ENCODE measurements at regions not wholly inside any gene's neighbourhood (a gene's known extent, or its start where the extent isn't known, plus 50 kb on each side); places are given as distances from the start of the nearest gene placed in this dataset.

- no peak for TF ChIP-seq POLR2A (IDR thresholded peaks at IDR 0.05)
- TF ChIP-seq, protein P1, sequence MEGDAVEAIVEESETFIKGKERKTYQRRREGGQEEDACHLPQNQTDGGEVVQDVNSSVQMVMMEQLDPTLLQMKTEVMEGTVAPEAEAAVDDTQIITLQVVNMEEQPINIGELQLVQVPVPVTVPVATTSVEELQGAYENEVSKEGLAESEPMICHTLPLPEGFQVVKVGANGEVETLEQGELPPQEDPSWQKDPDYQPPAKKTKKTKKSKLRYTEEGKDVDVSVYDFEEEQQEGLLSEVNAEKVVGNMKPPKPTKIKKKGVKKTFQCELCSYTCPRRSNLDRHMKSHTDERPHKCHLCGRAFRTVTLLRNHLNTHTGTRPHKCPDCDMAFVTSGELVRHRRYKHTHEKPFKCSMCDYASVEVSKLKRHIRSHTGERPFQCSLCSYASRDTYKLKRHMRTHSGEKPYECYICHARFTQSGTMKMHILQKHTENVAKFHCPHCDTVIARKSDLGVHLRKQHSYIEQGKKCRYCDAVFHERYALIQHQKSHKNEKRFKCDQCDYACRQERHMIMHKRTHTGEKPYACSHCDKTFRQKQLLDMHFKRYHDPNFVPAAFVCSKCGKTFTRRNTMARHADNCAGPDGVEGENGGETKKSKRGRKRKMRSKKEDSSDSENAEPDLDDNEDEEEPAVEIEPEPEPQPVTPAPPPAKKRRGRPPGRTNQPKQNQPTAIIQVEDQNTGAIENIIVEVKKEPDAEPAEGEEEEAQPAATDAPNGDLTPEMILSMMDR (IDR thresholded peaks at IDR 0.05) = no peak
- no peak for TF ChIP-seq POLR2AphosphoS5 (IDR thresholded peaks at IDR 0.05; ENCODE audit: insufficient read depth in 1 of 2, low read depth in 1 of 2)
Measured at GRCh38 chr12:92242907-92243306, 97.3 kb upstream of the BTG1 start.
